ENCODE measurements at regions not wholly inside any gene's neighbourhood (a gene's known extent, or its start where the extent isn't known, plus 50 kb on each side); places are given as distances from the start of the nearest gene placed in this dataset.

- TF ChIP-seq, protein P1, sequence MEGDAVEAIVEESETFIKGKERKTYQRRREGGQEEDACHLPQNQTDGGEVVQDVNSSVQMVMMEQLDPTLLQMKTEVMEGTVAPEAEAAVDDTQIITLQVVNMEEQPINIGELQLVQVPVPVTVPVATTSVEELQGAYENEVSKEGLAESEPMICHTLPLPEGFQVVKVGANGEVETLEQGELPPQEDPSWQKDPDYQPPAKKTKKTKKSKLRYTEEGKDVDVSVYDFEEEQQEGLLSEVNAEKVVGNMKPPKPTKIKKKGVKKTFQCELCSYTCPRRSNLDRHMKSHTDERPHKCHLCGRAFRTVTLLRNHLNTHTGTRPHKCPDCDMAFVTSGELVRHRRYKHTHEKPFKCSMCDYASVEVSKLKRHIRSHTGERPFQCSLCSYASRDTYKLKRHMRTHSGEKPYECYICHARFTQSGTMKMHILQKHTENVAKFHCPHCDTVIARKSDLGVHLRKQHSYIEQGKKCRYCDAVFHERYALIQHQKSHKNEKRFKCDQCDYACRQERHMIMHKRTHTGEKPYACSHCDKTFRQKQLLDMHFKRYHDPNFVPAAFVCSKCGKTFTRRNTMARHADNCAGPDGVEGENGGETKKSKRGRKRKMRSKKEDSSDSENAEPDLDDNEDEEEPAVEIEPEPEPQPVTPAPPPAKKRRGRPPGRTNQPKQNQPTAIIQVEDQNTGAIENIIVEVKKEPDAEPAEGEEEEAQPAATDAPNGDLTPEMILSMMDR (IDR thresholded peaks at IDR 0.05), result peak in 1 of 4 experiments; percentile 4
- TF ChIP-seq POLR2A (IDR thresholded peaks at IDR 0.05), result no peak
These were observed 199.1 kb downstream of the ERMARD start for GRCh38 chr6:169950558-169950957.
